K562 (cell line): ENCODE measurements at regions not wholly inside any gene's neighbourhood (a gene's known extent, or its start where the extent isn't known, plus 50 kb on each side); places are given as distances from the start of the nearest gene placed in this dataset.

ENCODE experiments used
- ATAC-seq: fragments of 200-7000 bp; cut with Tn5 transposase; 3 replicates; pipeline ENCODE4 v1.9.1; 2020; ENCODE audit warnings: moderate library complexity
- BruUV-seq: library from RNA; stranded (reverse); fragments of 400-500 nt; replicated peaks from 2 replicates; lab custom pipeline; 2021; lab: Mats Ljungman, UMichigan
- CTCF ChIA-PET: fragments of 300-600 bp; formaldehyde crosslinking; extraction: SDS; loops from one replicate; lab custom pipeline; 2021; ENCODE audit warnings: low intra/inter-chr PET ratio; lab: Yijun Ruan, JAX
- POLR2A ChIA-PET: fragments of 300-600, 350-650 bp; sonication (Branson Sonifier 250); formaldehyde crosslinking; extraction: SDS; loops from one replicate; lab custom pipeline; 2021; ENCODE audit warnings: antibody characterized with exemption, inconsistent platforms; lab: Yijun Ruan, JAX
- DNase-seq, 4 experiments: peaks; one replicate each; pipeline versions ENCODE4 v3.0.0 to v3.0.0-alpha.2; 2011 to 2018; ENCODE audit warnings: low spot score in 3 of 4, mixed read lengths in 3 of 4; ENCODE audit errors: extremely low read depth in 1 of 4
- FAIRE-seq: peaks from 2 replicates; lab custom pipeline; 2011; peaks lifted over from hg19 to GRCh38; lab: Jason Lieb, UNC
- H2AFZ ChIP-seq: 2 replicates; pipeline ENCODE4 v1.6.0; 2011; ENCODE audit warnings: low read depth, low read length, control low read depth, inconsistent platforms
- H3K27ac ChIP-seq: fragments of 200-600 bp; 3 replicates; pipeline ENCODE4 v1.8.0; 2011; ENCODE audit warnings: low read depth, mild to moderate bottlenecking, control low read depth, inconsistent platforms, low read length, moderate library complexity, mixed read lengths; ENCODE audit errors: extremely low read depth
- H3K27me3 ChIP-seq, 2 experiments: fragments of 300-600 bp in 1 of 2; 2 replicates in 1 of 2; 3 replicates in 1 of 2; pipeline versions ENCODE4 v1.6.0 to v1.8.0; 2011; ENCODE audit warnings: inconsistent platforms in 2 of 2, low read length in 2 of 2, mild to moderate bottlenecking in 1 of 2, mixed read lengths in 1 of 2, moderate library complexity in 1 of 2; ENCODE audit not compliant: control insufficient read depth in 2 of 2, insufficient read depth in 2 of 2
- H3K36me3 ChIP-seq: fragments of 300-600 bp; 3 replicates; pipeline ENCODE4 v1.8.0; 2011; ENCODE audit warnings: mild to moderate bottlenecking, low read length, inconsistent platforms; ENCODE audit not compliant: control insufficient read depth, insufficient read depth
- H3K4me1 ChIP-seq, 2 experiments: fragments of 200-600 bp in 1 of 2; replicated peaks in 1 of 2; 2 replicates in 1 of 2; 3 replicates in 1 of 2; pipeline versions ENCODE4 v1.5.1 to v1.8.0; 2011; ENCODE audit warnings: inconsistent platforms in 2 of 2, low read length in 2 of 2, mild to moderate bottlenecking in 1 of 2, mixed read lengths in 1 of 2, moderate library complexity in 1 of 2; ENCODE audit not compliant: control insufficient read depth in 2 of 2, insufficient read depth in 2 of 2
- H3K4me2 ChIP-seq: 2 replicates; pipeline ENCODE4 v1.6.1; 2011; ENCODE audit warnings: low read length, control low read depth, inconsistent platforms, mixed read lengths; ENCODE audit not compliant: insufficient read depth
- H3K4me3 ChIP-seq: fragments of 200-600 bp; sonication (generic), shearing (Covaris generic); 2 replicates; pipeline ENCODE4 v1.5.1; 2016; ENCODE audit warnings: control low read depth, inconsistent platforms
- H3K79me2 ChIP-seq: fragments of 200-600 bp; 3 replicates; pipeline ENCODE4 v1.8.0; 2011; ENCODE audit warnings: low read length, inconsistent platforms; ENCODE audit not compliant: control insufficient read depth, insufficient read depth
- H3K9ac ChIP-seq, 2 experiments: 2 replicates each; pipeline versions ENCODE4 v1.6.0 to v1.6.1; 2011; ENCODE audit warnings: low read depth in 2 of 2, low read length in 2 of 2, control low read depth in 1 of 2, inconsistent platforms in 1 of 2, mild to moderate bottlenecking in 1 of 2, mixed read lengths in 1 of 2; ENCODE audit not compliant: insufficient read depth in 1 of 2
- H3K9me1 ChIP-seq: one replicate; pipeline ENCODE4 v1.6.0; 2011; ENCODE audit warnings: inconsistent platforms, mild to moderate bottlenecking, low read length, moderate library complexity; ENCODE audit not compliant: control insufficient read depth, insufficient read depth
- H3K9me3 ChIP-seq: replicated peaks from 2 replicates; pipeline ENCODE4 v1.5.1; 2011; ENCODE audit warnings: low read depth, low read length, inconsistent platforms; ENCODE audit not compliant: control insufficient read depth, insufficient read depth
- H4K20me1 ChIP-seq: replicated peaks from 2 replicates; pipeline ENCODE4 v1.6.1; 2011; ENCODE audit warnings: low read length, inconsistent platforms, mixed read lengths; ENCODE audit not compliant: control insufficient read depth, insufficient read depth
- KDM4B ChIP-seq, 2 experiments: fragments of 450-650 bp in 1 of 2; sonication (generic) in 1 of 2; IDR thresholded peaks; 2 replicates each; pipeline ENCODE4 v1.6.1; 2016 to 2017; ENCODE audit warnings: borderline replicate concordance in 2 of 2, antibody characterized with exemption in 1 of 2, low read depth in 1 of 2, mild to moderate bottlenecking in 1 of 2
- RERE ChIP-seq: sonication (generic); formaldehyde crosslinking; IDR thresholded peaks from 2 replicates; pipeline ENCODE4 v1.8.0; 2023; ENCODE audit warnings: missing genetic modification reagents, mild to moderate bottlenecking, borderline replicate concordance
- ZNF384 ChIP-seq: IDR thresholded peaks from 2 replicates; pipeline ENCODE4 v1.6.1; 2012; ENCODE audit warnings: low read depth, low read length, improper control_type of control experiment
- WGBS: fragments of 100-300 bp; shearing (Covaris generic); methylation state at CpG from one replicate; pipeline ENCODE4 v1.1.6; 2016; ENCODE audit warnings: low coverage, mixed read lengths; ENCODE audit not compliant: insufficient coverage; ENCODE audit errors: missing lambda C conversion rate; 5-methylcytosine and 5-hydroxymethylcytosine counted together
- in situ Hi-C: fragments of 300-500 bp; cut with MboI; formaldehyde crosslinking; loops from 4 replicates; pipeline ENCODE4 v1.15.0; 2018; ENCODE audit warnings: inconsistent platforms, mixed read lengths
- intact Hi-C: fragments of 100-400 bp; cut with micrococcal nuclease; formaldehyde crosslinking; loops from 2 replicates; pipeline ENCODE4 v1.14.2; 2022
- TF ChIP-seq, protein P1 (sequence below): sonication (generic); formaldehyde crosslinking; IDR thresholded peaks from 2 replicates; pipeline ENCODE4 v1.8.0; 2022; ENCODE audit warnings: mild to moderate bottlenecking, missing genetic modification reagents
- TF ChIP-seq, protein P2 (sequence below): fragments of 200-400 bp; formaldehyde crosslinking; IDR thresholded peaks from 2 replicates; pipeline ENCODE4 v1.6.1; 2017; ENCODE audit warnings: mild to moderate bottlenecking, low read depth, low read length, moderate library complexity

- ChIA-PET POLR2A (no interaction called here), CTCF (no interaction called here)
- FAIRE-seq, result no peak
- H3K9me3 ChIP-seq, result no peaks in the 10 kb centered on the region
- BruUV-seq, result no TSS peak
- no peak overlapping the region for H3K9ac ChIP-seq
- H3K4me2 ChIP-seq, result no peak overlapping the region
- no peaks in the 10 kb centered on the region for H3K79me2 ChIP-seq
- no peaks in the 10 kb centered on the region for H3K27me3 ChIP-seq
- in situ Hi-C loops, result no loop called here
- H3K9me1 ChIP-seq, result no peaks in the 10 kb centered on the region
- H3K36me3 ChIP-seq, result no peaks in the 10 kb centered on the region
- intact Hi-C loops, result no loop called here
- H4K20me1 ChIP-seq, result no peaks in the 10 kb centered on the region
- no peaks in the 10 kb centered on the region for H3K4me1 ChIP-seq
- H2AFZ ChIP-seq, result no peak overlapping the region
- H3K27ac ChIP-seq, result no peak overlapping the region
- WGBS, result 2% methylated on average over 5 of the region's 5 CpGs
- no peak for ATAC-seq
- no peak overlapping the region for H3K4me3 ChIP-seq
- no peak for DNase-seq
- no peak for TF ChIP-seq KDM4B (IDR thresholded peaks at IDR 0.05; ENCODE audit: borderline replicate concordance in 2 of 2, low read depth in 1 of 2)
- TF ChIP-seq, protein P1, sequence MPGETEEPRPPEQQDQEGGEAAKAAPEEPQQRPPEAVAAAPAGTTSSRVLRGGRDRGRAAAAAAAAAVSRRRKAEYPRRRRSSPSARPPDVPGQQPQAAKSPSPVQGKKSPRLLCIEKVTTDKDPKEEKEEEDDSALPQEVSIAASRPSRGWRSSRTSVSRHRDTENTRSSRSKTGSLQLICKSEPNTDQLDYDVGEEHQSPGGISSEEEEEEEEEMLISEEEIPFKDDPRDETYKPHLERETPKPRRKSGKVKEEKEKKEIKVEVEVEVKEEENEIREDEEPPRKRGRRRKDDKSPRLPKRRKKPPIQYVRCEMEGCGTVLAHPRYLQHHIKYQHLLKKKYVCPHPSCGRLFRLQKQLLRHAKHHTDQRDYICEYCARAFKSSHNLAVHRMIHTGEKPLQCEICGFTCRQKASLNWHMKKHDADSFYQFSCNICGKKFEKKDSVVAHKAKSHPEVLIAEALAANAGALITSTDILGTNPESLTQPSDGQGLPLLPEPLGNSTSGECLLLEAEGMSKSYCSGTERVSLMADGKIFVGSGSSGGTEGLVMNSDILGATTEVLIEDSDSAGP (CRISPR knock-in tag), result no peak
Observed at GRCh38 chr1:83641206-83641658, 357.7 kb downstream of the TTLL7 start.

- Histone ChIP-seq H3K27ac (no peak overlapping the region), H3K9me3 (no peaks in the 10 kb centered on the region), H3K36me3 (no peaks in the 10 kb centered on the region), H3K4me3 (no peak overlapping the region), H3K79me2 (no peaks in the 10 kb centered on the region), H3K27me3 (no peaks in the 10 kb centered on the region), H3K4me1 (no peaks in the 10 kb centered on the region), H4K20me1 (no peaks in the 10 kb centered on the region), H3K9ac (no peak overlapping the region), H3K4me2 (no peak overlapping the region), H2AFZ (no peak overlapping the region), H3K9me1 (no peaks in the 10 kb centered on the region)
- 0% methylated on average over 3 of the region's 3 CpGs for WGBS
- ChIA-PET POLR2A (no interaction called here), CTCF (no interaction called here)
- BruUV-seq, result no TSS peak
- in situ Hi-C loops (no loop called here), intact Hi-C loops (no loop called here)
- no peak for DNase-seq
- ATAC-seq, result no peak
- no peak for FAIRE-seq
- TF ChIP-seq, protein P2, sequence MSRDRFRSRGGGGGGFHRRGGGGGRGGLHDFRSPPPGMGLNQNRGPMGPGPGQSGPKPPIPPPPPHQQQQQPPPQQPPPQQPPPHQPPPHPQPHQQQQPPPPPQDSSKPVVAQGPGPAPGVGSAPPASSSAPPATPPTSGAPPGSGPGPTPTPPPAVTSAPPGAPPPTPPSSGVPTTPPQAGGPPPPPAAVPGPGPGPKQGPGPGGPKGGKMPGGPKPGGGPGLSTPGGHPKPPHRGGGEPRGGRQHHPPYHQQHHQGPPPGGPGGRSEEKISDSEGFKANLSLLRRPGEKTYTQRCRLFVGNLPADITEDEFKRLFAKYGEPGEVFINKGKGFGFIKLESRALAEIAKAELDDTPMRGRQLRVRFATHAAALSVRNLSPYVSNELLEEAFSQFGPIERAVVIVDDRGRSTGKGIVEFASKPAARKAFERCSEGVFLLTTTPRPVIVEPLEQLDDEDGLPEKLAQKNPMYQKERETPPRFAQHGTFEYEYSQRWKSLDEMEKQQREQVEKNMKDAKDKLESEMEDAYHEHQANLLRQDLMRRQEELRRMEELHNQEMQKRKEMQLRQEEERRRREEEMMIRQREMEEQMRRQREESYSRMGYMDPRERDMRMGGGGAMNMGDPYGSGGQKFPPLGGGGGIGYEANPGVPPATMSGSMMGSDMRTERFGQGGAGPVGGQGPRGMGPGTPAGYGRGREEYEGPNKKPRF, result no peak
- TF ChIP-seq ZNF384 (no peak), RERE (CRISPR knock-in tag) (no peak)
Observed at GRCh38 chr1:83639785-83640184, 359.1 kb downstream of the TTLL7 start.
